ENCODE measurements at regions not wholly inside any gene's neighbourhood (a gene's known extent, or its start where the extent isn't known, plus 50 kb on each side); places are given as distances from the start of the nearest gene placed in this dataset.

- no peak overlapping the region for H3K4me2 ChIP-seq (ENCODE audit: low read depth, low read length)
- H4K5ac ChIP-seq (ENCODE audit: low read depth, low read length): no peak overlapping the region; the same call in 1 of the 2 replicates
- H3K4me1 ChIP-seq (ENCODE audit: control insufficient read depth, insufficient read depth, low read length): peaks cover 12% of the 10 kb centered on the region
- dilution Hi-C loops (cut with HindIII; ENCODE audit: low sequenced_read_pairs, unreplicated experiment): no loop called here
- peak overlapping the region; percentile 98; the same call in 1 of the 2 replicates for H2BK120ac ChIP-seq (ENCODE audit: low read depth, low read length)
- no peaks in the 10 kb centered on the region for H3K27me3 ChIP-seq (ENCODE audit: control insufficient read depth, insufficient read depth, low read length)
- no peak for DNase-seq
- H3K9me1 ChIP-seq (ENCODE audit: insufficient read depth, low read length): peaks cover 6% of the 10 kb centered on the region; the same call in 1 of the 2 replicates
- WGBS, 2 experiments (ENCODE audit: extremely low coverage in 2 of 2, insufficient read length in 1 of 2): no CpG with 5 or more reads among the region's 2 CpGs
- H3K23ac ChIP-seq (ENCODE audit: low read depth, low read length): no peak overlapping the region
- BruUV-seq (replicated peaks): no TSS peak
- in situ Hi-C loops (cut with MboI; ENCODE audit: low sequenced_read_pairs): no loop called here
- no peaks in the 10 kb centered on the region for H4K20me1 ChIP-seq (ENCODE audit: insufficient read depth, low read length)
- peak overlapping the region; percentile 48; the same call in 1 of the 3 replicates for H2BK15ac ChIP-seq (ENCODE audit: low read depth, low read length)
- H2AFZ ChIP-seq (replicated peaks; ENCODE audit: low read length, poor library complexity): no peak overlapping the region
- no peak for ATAC-seq (ENCODE audit: low read depth)
- H2BK20ac ChIP-seq (ENCODE audit: low read depth, low read length): peak overlapping the region; percentile 96
- H3K18ac ChIP-seq (ENCODE audit: low read depth, low read length): no peak overlapping the region; the same call in 1 of the 2 replicates
- peak overlapping the region; percentile 95; the same call in 1 of the 2 replicates for H4K91ac ChIP-seq (ENCODE audit: insufficient read depth, low read depth, low read length)
- TF ChIP-seq CEBPB (IDR thresholded peaks at IDR 0.05; ENCODE audit: low read depth, low read length): no peak
- no peak for TF ChIP-seq POLR2A (IDR thresholded peaks at IDR 0.05; ENCODE audit: low read depth, low read length)
- TF ChIP-seq, protein P1, sequence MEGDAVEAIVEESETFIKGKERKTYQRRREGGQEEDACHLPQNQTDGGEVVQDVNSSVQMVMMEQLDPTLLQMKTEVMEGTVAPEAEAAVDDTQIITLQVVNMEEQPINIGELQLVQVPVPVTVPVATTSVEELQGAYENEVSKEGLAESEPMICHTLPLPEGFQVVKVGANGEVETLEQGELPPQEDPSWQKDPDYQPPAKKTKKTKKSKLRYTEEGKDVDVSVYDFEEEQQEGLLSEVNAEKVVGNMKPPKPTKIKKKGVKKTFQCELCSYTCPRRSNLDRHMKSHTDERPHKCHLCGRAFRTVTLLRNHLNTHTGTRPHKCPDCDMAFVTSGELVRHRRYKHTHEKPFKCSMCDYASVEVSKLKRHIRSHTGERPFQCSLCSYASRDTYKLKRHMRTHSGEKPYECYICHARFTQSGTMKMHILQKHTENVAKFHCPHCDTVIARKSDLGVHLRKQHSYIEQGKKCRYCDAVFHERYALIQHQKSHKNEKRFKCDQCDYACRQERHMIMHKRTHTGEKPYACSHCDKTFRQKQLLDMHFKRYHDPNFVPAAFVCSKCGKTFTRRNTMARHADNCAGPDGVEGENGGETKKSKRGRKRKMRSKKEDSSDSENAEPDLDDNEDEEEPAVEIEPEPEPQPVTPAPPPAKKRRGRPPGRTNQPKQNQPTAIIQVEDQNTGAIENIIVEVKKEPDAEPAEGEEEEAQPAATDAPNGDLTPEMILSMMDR (conservative IDR thresholded peaks at IDR 0.05; ENCODE audit: low read depth, low read length): no peak
- no peak for TF ChIP-seq BHLHE40 (IDR thresholded peaks at IDR 0.05; ENCODE audit: low read depth, low read length)
- no peak for TF ChIP-seq RCOR1 (IDR thresholded peaks at IDR 0.05; ENCODE audit: insufficient replicate concordance, low read length)
- TF ChIP-seq NFE2L2 (IDR thresholded peaks at IDR 0.05; ENCODE audit: low read depth, low read length): no peak
- TF ChIP-seq MAFK (IDR thresholded peaks at IDR 0.05; ENCODE audit: low read depth, low read length): no peak
- no peak for TF ChIP-seq RAD21 (IDR thresholded peaks at IDR 0.05; ENCODE audit: low read length)
- TF ChIP-seq RFX5 (IDR thresholded peaks at IDR 0.05; ENCODE audit: low read depth, low read length): no peak
- no peak for TF ChIP-seq MXI1 (IDR thresholded peaks at IDR 0.05; ENCODE audit: borderline replicate concordance, low read depth, low read length)
- no peak for TF ChIP-seq ELK1 (IDR thresholded peaks at IDR 0.05; ENCODE audit: borderline replicate concordance, low read depth, low read length)
- TF ChIP-seq, protein P2, sequence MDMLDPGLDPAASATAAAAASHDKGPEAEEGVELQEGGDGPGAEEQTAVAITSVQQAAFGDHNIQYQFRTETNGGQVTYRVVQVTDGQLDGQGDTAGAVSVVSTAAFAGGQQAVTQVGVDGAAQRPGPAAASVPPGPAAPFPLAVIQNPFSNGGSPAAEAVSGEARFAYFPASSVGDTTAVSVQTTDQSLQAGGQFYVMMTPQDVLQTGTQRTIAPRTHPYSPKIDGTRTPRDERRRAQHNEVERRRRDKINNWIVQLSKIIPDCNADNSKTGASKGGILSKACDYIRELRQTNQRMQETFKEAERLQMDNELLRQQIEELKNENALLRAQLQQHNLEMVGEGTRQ (IDR thresholded peaks at IDR 0.05; ENCODE audit: low read depth, low read length): no peak
- no peak for TF ChIP-seq MAZ (IDR thresholded peaks at IDR 0.05; ENCODE audit: borderline replicate concordance, low read depth, low read length)
- TF ChIP-seq FOS (IDR thresholded peaks at IDR 0.05; ENCODE audit: low read depth, low read length): no peak
- no peak for TF ChIP-seq CHD1 (IDR thresholded peaks at IDR 0.05; ENCODE audit: low read depth, low read length)
- CTCF ChIA-PET: no interaction called here
- no peak overlapping the region for H2AK5ac ChIP-seq (ENCODE audit: low read depth, low read length)
- no peak overlapping the region for H2AK9ac ChIP-seq (replicated peaks; ENCODE audit: low read depth, low read length, poor library complexity)
- intact Hi-C loops (cut with micrococcal nuclease): loop anchor here (5.0 kb wide), 1 partner anchor 185 kb away; no protein-coding TSS in a partner anchor
- POLR2A ChIA-PET (ENCODE audit: unreplicated experiment): no interaction called here
- no peaks in the 10 kb centered on the region for H3K79me1 ChIP-seq (ENCODE audit: low read depth in 1 of 2, low read length in 2 of 2)
- no peak overlapping the region for H3K9ac ChIP-seq (ENCODE audit: low read depth, low read length)
- H3K4ac ChIP-seq (ENCODE audit: low read depth, low read length): peak overlapping the region; percentile 98; the same call in 1 of the 2 replicates
- H3K9me3 ChIP-seq (ENCODE audit: control insufficient read depth, insufficient read depth, low read length): no peaks in the 10 kb centered on the region
- H4K8ac ChIP-seq (ENCODE audit: low read depth in 2 of 2, low read length in 2 of 2): peak overlapping the region in 1 of 2 experiments; percentile 90; a peak in 1 of 4 replicates
- H3K4me3 ChIP-seq (ENCODE audit: insufficient read depth, low read depth, low read length): no peak overlapping the region
- no peak overlapping the region for H3K56ac ChIP-seq (ENCODE audit: extremely low read depth, insufficient read depth, low read length)
- no peak overlapping the region for H3K27ac ChIP-seq (ENCODE audit: insufficient read depth, low read length)
- no peak overlapping the region for H2BK5ac ChIP-seq (ENCODE audit: low read depth, low read length, poor library complexity, severe bottlenecking)
- H3K14ac ChIP-seq (replicated peaks; ENCODE audit: low read depth, low read length): 0 out of 2 replicates have a peak overlapping the region, but pooled peaks have one; percentile 90
- no peaks in the 10 kb centered on the region for H3K36me3 ChIP-seq (ENCODE audit: control insufficient read depth, insufficient read depth, low read length)
These were observed 57.7 kb upstream of the KLF4 start for GRCh38 chr9:107547303-107547702.
